ENCODE measurements at regions not wholly inside any gene's neighbourhood (a gene's known extent, or its start where the extent isn't known, plus 50 kb on each side); places are given as distances from the start of the nearest gene placed in this dataset.

DNA sequence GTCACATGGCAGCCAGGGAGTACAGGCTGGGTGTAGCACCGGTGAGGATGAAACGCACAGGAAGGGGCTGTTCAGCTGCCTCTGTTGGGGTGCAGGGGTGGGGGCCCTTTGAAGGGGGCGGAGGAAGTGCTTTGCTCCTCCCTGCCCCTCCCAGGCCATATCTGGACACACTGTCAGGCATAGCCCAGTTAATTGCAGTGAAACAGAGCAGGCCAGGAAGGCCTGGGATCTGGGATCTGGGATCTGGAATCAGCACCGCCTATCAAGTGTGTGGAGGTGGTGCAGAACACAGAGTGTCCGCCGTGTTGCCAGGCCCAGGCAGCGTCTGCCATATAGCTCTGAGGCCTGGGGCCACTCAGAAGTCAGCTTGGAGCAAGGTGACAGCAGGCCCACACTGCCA is 85.5 kb upstream of the EPCAM start:
- TF ChIP-seq SUZ12 (IDR thresholded peaks at IDR 0.05; ENCODE audit: extremely low read depth, insufficient read depth, insufficient read length) (no peak), YY1 (IDR thresholded peaks at IDR 0.05; ENCODE audit: insufficient read depth, insufficient read length) (no peak), ZNF274 (IDR thresholded peaks at IDR 0.05; ENCODE audit: low read depth, low read length) (no peak)
